Thoracic aorta (tissue), 2 donors: ENCODE measurements at regions not wholly inside any gene's neighbourhood (a gene's known extent, or its start where the extent isn't known, plus 50 kb on each side); places are given as distances from the start of the nearest gene placed in this dataset.
"Not testable (repeated sequence)": the region's sequence is repeated elsewhere in the genome, so short reads cannot be mapped to it uniquely, and the experiment has no call there.

Experiments used
- ATAC-seq: fragments of 150-250 bp; one replicate; pipeline ENCODE4 v1.8.0; 2017; ENCODE audit warnings: low read depth; ENCODE audit not compliant: insufficient number of reproducible peaks, low FRiP score
- DNase-seq: peaks from one replicate; pipeline ENCODE4 v3.0.0-alpha.2; 2020; ENCODE audit warnings: low spot score
- H3K27ac ChIP-seq, 2 donors: fragments of 200-600 bp; sonication (generic); 1 replicate in 1 of 2; 2 replicates in 1 of 2; pipeline ENCODE4 v1.5.1; 2016; ENCODE audit warnings: mild to moderate bottlenecking in 2 of 2, moderate library complexity in 2 of 2
- H3K27me3 ChIP-seq: fragments of 200-600 bp; sonication (generic); replicated peaks from 2 replicates; pipeline ENCODE4 v1.6.0; 2016; ENCODE audit warnings: mild to moderate bottlenecking; ENCODE audit not compliant: insufficient read depth
- H3K36me3 ChIP-seq: fragments of 200-600 bp; sonication (generic); one replicate; pipeline ENCODE4 v1.5.1; 2016
- H3K4me1 ChIP-seq, 2 donors: fragments of 200-600 bp; sonication (generic); 1 replicate in 1 of 2; 2 replicates in 1 of 2; pipeline versions ENCODE4 v1.5.1 to v1.6.0; 2016; ENCODE audit warnings: low read depth in 2 of 2, mild to moderate bottlenecking in 1 of 2; ENCODE audit not compliant: control insufficient read depth in 1 of 2
- H3K4me3 ChIP-seq: fragments of 200-600 bp; sonication (generic); 2 replicates; pipeline ENCODE4 v1.5.1; 2016; ENCODE audit warnings: mild to moderate bottlenecking
- H3K9me3 ChIP-seq: fragments of 200-600 bp; sonication (generic); 2 replicates; pipeline ENCODE4 v1.5.1; 2016
- TF ChIP-seq, protein P1 (sequence below): fragments of 200-600 bp; sonication (generic); IDR thresholded peaks from one replicate; pipeline ENCODE4 v1.5.1; 2019; ENCODE audit warnings: antibody characterized with exemption

GRCh38 chr2:155498106-155498505 is 799.6 kb downstream of the KCNJ3 start:
- DNase-seq (no peak), ATAC-seq (no peak)
- no peak overlapping the region for H3K27ac ChIP-seq
- TF ChIP-seq, protein P1, sequence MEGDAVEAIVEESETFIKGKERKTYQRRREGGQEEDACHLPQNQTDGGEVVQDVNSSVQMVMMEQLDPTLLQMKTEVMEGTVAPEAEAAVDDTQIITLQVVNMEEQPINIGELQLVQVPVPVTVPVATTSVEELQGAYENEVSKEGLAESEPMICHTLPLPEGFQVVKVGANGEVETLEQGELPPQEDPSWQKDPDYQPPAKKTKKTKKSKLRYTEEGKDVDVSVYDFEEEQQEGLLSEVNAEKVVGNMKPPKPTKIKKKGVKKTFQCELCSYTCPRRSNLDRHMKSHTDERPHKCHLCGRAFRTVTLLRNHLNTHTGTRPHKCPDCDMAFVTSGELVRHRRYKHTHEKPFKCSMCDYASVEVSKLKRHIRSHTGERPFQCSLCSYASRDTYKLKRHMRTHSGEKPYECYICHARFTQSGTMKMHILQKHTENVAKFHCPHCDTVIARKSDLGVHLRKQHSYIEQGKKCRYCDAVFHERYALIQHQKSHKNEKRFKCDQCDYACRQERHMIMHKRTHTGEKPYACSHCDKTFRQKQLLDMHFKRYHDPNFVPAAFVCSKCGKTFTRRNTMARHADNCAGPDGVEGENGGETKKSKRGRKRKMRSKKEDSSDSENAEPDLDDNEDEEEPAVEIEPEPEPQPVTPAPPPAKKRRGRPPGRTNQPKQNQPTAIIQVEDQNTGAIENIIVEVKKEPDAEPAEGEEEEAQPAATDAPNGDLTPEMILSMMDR: no peak
- no peaks in the 10 kb centered on the region for H3K9me3 ChIP-seq
- H3K36me3 ChIP-seq: no peaks in the 10 kb centered on the region
- no peaks in the 10 kb centered on the region for H3K27me3 ChIP-seq
- no peaks in the 10 kb centered on the region for H3K4me1 ChIP-seq
- H3K4me3 ChIP-seq: no peak overlapping the region

DNA sequence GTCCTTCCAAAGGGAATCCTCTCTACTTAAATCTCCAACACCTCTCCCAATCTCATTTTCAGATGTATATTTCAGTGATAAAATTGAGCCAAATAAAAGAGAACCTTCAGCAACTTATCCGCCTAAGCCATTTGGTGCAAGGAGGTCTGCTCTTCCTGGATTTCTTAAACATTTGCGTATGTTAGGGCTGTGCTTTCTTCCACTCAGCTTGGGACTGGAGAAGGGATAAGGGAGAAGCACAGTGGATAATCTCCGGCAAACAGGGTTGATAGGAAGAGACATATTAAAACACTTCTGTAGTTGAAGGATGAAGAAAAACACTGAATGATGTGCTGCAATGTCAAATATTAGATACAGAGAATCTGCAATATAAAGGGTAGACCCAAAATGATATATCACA is 796.2 kb downstream of the KCNJ3 start:
- TF ChIP-seq, protein P1: no peak
- no peak for DNase-seq
- H3K9me3 ChIP-seq: no peaks in the 10 kb centered on the region
- no peaks in the 10 kb centered on the region for H3K36me3 ChIP-seq
- no peak overlapping the region for H3K27ac ChIP-seq
- no peak for ATAC-seq
- H3K4me1 ChIP-seq: no peaks in the 10 kb centered on the region
- H3K4me3 ChIP-seq: no peak overlapping the region
- H3K27me3 ChIP-seq: no peaks in the 10 kb centered on the region

DNA sequence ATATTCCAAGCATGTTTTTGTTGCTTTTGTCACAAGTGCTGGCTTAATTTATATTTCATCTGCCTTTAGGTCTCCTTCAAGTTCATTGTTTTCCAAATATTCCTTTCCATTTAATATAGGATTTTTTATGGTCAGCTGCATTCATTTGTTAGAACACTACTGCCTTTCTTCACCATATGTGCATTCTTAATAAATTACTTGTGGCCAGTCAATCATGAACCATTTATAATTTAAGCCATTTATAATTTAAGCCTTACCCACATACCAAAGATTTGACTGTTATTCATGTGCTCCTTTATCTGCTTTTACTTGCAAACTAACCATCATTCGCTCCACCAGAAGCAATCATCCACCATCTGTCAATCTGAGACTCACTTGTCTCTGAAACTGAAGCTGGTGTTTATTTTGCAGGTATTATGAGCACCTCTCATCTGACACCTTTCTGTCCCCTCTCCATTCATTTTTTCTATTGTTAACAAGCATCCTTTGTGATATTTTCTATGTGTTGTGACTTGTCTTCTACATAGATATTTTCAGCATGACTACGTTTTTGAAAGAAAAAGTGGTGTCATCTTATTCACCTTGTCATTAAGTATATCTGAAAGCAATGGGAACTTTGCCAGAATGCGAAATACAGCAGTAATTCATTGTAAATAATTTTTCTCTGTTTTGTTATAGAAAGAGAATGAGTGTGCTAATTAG is 786.8 kb downstream of the KCNJ3 start:
- TF ChIP-seq, protein P1: no peak
- ATAC-seq (no peak), DNase-seq (no peak)

GRCh38 chr2:155481141-155481540 is 782.6 kb downstream of the KCNJ3 start:
- ATAC-seq (no peak), DNase-seq (no peak)
- no peaks in the 10 kb centered on the region for H3K36me3 ChIP-seq
- H3K4me3 ChIP-seq: no peak overlapping the region
- TF ChIP-seq, protein P1: no peak
- H3K27me3 ChIP-seq: no peaks in the 10 kb centered on the region
- H3K27ac ChIP-seq: no peak overlapping the region
- H3K4me1 ChIP-seq: no peaks in the 10 kb centered on the region
- no peaks in the 10 kb centered on the region for H3K9me3 ChIP-seq

More for the DNA sequence above, 786.8 kb downstream of the KCNJ3 start:
- Histone ChIP-seq H3K27ac (no peak overlapping the region), H3K4me3 (no peak overlapping the region), H3K36me3 (no peaks in the 10 kb centered on the region), H3K4me1 (no peaks in the 10 kb centered on the region), H3K9me3 (no peaks in the 10 kb centered on the region), H3K27me3 (no peaks in the 10 kb centered on the region)

DNA sequence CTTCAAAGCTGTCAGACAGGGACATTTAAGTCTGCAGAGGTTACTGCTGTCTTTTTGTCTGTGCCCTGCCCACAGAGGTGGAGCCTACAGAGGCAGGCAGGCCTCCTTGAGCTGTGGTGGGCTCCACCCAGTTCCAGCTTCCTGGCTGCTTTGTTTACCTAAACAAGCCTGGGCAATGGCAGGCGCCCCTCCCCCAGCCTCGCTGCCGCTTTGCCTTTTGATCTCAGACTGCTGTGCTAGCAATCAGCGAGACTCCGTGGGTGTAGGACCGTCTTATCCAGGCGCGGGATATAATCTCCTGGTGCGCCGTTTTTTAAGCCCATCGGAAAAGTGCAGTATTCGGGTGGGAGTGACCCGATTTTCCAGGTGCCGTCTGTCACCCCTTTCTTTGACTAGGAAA is 773.5 kb downstream of the KCNJ3 start:
- not testable (repeated sequence) for DNase-seq, H3K4me1 ChIP-seq, H3K4me3 ChIP-seq, H3K27ac ChIP-seq, H3K27me3 ChIP-seq, H3K36me3 ChIP-seq, ATAC-seq, H3K9me3 ChIP-seq

GRCh38 chr2:155456222-155456621 is 757.7 kb downstream of the KCNJ3 start:
- no peaks in the 10 kb centered on the region for H3K4me1 ChIP-seq
- no peaks in the 10 kb centered on the region for H3K36me3 ChIP-seq
- H3K27me3 ChIP-seq: no peaks in the 10 kb centered on the region
- H3K27ac ChIP-seq: no peak overlapping the region
- no peak overlapping the region for H3K4me3 ChIP-seq
- DNase-seq (no peak), ATAC-seq (no peak)
- TF ChIP-seq, protein P1: no peak
- no peaks in the 10 kb centered on the region for H3K9me3 ChIP-seq
